ENCODE measurements at regions not wholly inside any gene's neighbourhood (a gene's known extent, or its start where the extent isn't known, plus 50 kb on each side); places are given as distances from the start of the nearest gene placed in this dataset.

- Histone ChIP-seq H3K36me3 (ENCODE audit: control insufficient read depth, insufficient read depth, low read length) (no peaks in the 10 kb centered on the region), H3K27me3 (replicated peaks; ENCODE audit: control insufficient read depth, insufficient read depth, low read length) (no peaks in the 10 kb centered on the region), H3K4me3 (replicated peaks; ENCODE audit: low read depth, low read length) (no peak overlapping the region)
- no peak for DNase-seq (ENCODE audit: extremely low read depth, insufficient read length)
- TF ChIP-seq CTCF (IDR thresholded peaks at IDR 0.05; ENCODE audit: insufficient read depth, low read length, poor library complexity, severe bottlenecking) = no peak
Observed at GRCh38 chr4:183773790-183774189, 114.7 kb downstream of the TRAPPC11 start.

GRCh38 chr4:183783306-183783705 is 121.8 kb upstream of the STOX2 start:
- DNase-seq (ENCODE audit: extremely low read depth, insufficient read length) = no peak
- no peaks in the 10 kb centered on the region for H3K27me3 ChIP-seq (replicated peaks; ENCODE audit: control insufficient read depth, insufficient read depth, low read length)
- no peak overlapping the region for H3K4me3 ChIP-seq (replicated peaks; ENCODE audit: low read depth, low read length)
- H3K36me3 ChIP-seq (ENCODE audit: control insufficient read depth, insufficient read depth, low read length) = no peaks in the 10 kb centered on the region
- TF ChIP-seq CTCF (IDR thresholded peaks at IDR 0.05; ENCODE audit: insufficient read depth, low read length, poor library complexity, severe bottlenecking) = no peak

DNA sequence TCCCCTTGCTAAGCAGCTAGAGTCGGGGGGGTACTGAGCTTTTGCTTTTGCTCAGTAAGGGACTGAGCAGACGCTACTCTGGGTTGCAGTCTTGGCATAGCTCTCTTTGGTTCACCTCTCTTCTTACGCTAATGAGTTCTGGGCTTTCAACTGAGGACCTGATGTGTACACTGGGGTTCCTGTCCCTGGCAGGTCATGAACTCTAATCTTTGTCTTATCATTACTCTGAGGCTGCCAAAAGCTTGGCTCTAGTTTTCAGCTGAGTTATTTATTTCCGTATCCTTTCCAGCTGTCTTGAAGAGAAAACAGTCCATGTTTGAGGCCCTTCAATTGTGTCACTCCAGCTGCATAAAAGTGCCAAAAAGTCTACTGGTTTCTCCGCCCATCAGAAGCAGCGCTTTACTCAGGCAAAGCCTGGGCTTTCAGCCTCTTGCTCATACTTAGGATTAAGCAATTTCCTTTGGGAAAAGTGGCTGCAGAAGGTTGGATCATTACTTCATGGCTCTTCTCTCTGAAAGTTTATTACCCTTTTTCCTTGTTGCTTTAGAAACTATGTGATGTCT is 121.0 kb upstream of the STOX2 start:
- no peaks in the 10 kb centered on the region for H3K36me3 ChIP-seq (ENCODE audit: control insufficient read depth, insufficient read depth, low read length)
- no peak for DNase-seq (ENCODE audit: extremely low read depth, insufficient read length)

GRCh38 chr4:183788308-183788905 is 116.7 kb upstream of the STOX2 start:
- Histone ChIP-seq H3K4me3 (replicated peaks; ENCODE audit: low read depth, low read length) (no peak overlapping the region), H3K36me3 (ENCODE audit: control insufficient read depth, insufficient read depth, low read length) (no peaks in the 10 kb centered on the region), H3K27me3 (replicated peaks; ENCODE audit: control insufficient read depth, insufficient read depth, low read length) (no peaks in the 10 kb centered on the region)
- DNase-seq (ENCODE audit: extremely low read depth, insufficient read length) = no peak
- no peak for TF ChIP-seq CTCF (IDR thresholded peaks at IDR 0.05; ENCODE audit: insufficient read depth, low read length, poor library complexity, severe bottlenecking)

More for the DNA sequence above, 121.0 kb upstream of the STOX2 start:
- H3K27me3 ChIP-seq (replicated peaks; ENCODE audit: control insufficient read depth, insufficient read depth, low read length) = no peaks in the 10 kb centered on the region
- no peak overlapping the region for H3K4me3 ChIP-seq (replicated peaks; ENCODE audit: low read depth, low read length)
- no peak for TF ChIP-seq CTCF (IDR thresholded peaks at IDR 0.05; ENCODE audit: insufficient read depth, low read length, poor library complexity, severe bottlenecking)

- Histone ChIP-seq H3K4me3 (replicated peaks; ENCODE audit: low read depth, low read length) (no peak overlapping the region), H3K36me3 (ENCODE audit: control insufficient read depth, insufficient read depth, low read length) (no peaks in the 10 kb centered on the region), H3K27me3 (replicated peaks; ENCODE audit: control insufficient read depth, insufficient read depth, low read length) (no peaks in the 10 kb centered on the region; the same call in 1 of the 2 replicates)
- no peak for TF ChIP-seq CTCF (IDR thresholded peaks at IDR 0.05; ENCODE audit: insufficient read depth, low read length, poor library complexity, severe bottlenecking)
- DNase-seq (ENCODE audit: extremely low read depth, insufficient read length) = no peak
Observed at GRCh38 chr4:183789657-183790056, 115.5 kb upstream of the STOX2 start.

Data from GM06990 (cell line).